ENCODE measurements at regions not wholly inside any gene's neighbourhood (a gene's known extent, or its start where the extent isn't known, plus 50 kb on each side); places are given as distances from the start of the nearest gene placed in this dataset.
"Not testable (repeated sequence)": the region's sequence is repeated elsewhere in the genome, so short reads cannot be mapped to it uniquely, and the experiment has no call there.

DNA sequence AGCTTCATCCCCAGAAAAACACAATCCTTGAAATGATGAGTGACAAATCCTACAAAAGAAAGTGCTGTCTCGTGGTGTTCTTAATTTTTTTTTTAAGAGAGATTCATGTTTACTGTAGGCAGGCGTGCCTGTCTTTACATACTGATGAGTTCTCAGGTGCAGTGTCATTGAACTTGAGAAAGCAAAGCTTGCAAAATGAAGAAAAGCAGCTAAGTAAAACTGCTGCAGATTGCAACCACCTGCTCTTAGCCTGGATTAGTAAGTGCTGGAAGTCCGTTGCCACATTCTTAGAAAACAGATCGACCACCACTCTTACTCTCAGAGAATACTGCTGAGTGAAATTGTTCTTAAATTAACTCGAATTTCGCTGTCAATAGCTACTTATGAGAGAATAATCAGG, 854.6 kb downstream of the TRIML1 start:
- POLR2A ChIA-PET: no interaction called here
- Mint-ChIP-seq H3K36me3 (ENCODE audit: low read depth) (no peaks in the 10 kb centered on the region), H3K4me1 (no peaks in the 10 kb centered on the region)

DNA sequence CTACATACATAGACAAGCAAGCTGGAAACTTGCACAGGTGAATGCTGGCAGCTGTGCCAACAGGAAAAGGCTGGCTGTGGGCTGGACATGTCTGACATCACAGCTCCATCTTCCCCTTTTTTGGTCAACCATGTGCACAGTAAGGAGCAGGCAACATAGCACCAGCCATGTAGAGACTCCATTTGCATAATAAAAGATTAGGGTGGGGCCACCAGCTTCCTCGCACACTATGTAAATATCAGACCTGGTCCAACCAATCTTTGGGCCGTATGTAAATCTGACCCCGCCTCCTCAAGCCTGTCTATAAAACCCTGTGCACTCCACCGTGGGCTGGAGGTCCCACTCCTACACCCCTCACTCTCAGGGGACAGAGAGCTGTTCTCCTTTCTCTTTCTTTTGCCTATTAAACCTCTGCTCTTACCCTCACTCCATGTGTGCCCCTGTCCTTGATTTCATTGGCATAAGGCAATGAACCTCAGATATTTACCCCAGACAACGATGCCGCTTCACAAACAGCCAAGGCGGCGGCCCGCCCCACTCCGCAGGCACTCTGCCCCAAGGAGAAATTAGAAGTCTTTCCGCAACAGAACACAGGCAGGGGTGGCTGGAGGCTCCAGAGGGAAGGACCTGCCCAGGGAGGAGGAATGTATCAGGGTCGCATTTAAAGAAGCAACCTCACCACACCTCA, 862.2 kb downstream of the TRIML1 start:
- Mint-ChIP-seq H3K9me3 (peaks cover 34% of the 10 kb centered on the region), H3K4me3 (no peak overlapping the region), H3K27me3 (no peaks in the 10 kb centered on the region), H3K36me3 (ENCODE audit: low read depth) (no peaks in the 10 kb centered on the region), H3K27ac (no peak overlapping the region), H3K4me1 (no peaks in the 10 kb centered on the region)
- POLR2A ChIA-PET: no interaction called here
- no peak for DNase-seq
- CTCF ChIA-PET: no interaction called here

More for the DNA sequence above, 854.6 kb downstream of the TRIML1 start:
- H3K9me3 Mint-ChIP-seq: peaks cover 8% of the 10 kb centered on the region
- no peak overlapping the region for H3K27ac Mint-ChIP-seq
- CTCF ChIA-PET: no interaction called here
- no peak for DNase-seq
- H3K4me3 Mint-ChIP-seq: no peak overlapping the region
- no peaks in the 10 kb centered on the region for H3K27me3 Mint-ChIP-seq

DNA sequence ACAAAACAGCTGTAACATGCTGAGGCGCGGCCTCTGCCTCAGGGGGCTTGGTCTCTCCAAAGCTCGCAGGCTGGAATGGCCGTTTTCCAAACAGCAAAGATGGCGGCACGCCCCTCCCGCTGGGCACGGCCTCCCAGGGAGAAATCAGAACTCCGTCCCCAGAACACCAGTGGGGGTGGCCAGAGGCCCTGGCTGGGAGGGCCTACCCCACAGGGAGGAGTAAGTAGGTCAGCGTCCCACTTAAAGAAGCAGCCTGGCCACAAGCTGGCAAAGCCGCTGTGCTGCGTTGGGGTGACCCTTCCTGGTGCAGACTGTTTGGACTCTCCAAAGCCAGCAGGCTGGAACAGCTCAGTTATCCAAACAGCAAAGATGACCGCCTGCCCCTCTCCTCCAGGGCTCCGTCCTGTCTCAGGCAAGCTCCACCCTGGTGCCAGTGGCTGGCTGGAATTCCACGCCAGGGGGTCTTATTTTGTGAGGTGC, 862.8 kb downstream of the TRIML1 start:
- Mint-ChIP-seq H3K9me3 (peaks cover 34% of the 10 kb centered on the region), H3K36me3 (ENCODE audit: low read depth) (no peaks in the 10 kb centered on the region), H3K4me3 (no peak overlapping the region), H3K4me1 (no peaks in the 10 kb centered on the region), H3K27me3 (no peaks in the 10 kb centered on the region), H3K27ac (no peak overlapping the region)
- DNase-seq: no peak
- ChIA-PET POLR2A (no interaction called here), CTCF (no interaction called here)

DNA sequence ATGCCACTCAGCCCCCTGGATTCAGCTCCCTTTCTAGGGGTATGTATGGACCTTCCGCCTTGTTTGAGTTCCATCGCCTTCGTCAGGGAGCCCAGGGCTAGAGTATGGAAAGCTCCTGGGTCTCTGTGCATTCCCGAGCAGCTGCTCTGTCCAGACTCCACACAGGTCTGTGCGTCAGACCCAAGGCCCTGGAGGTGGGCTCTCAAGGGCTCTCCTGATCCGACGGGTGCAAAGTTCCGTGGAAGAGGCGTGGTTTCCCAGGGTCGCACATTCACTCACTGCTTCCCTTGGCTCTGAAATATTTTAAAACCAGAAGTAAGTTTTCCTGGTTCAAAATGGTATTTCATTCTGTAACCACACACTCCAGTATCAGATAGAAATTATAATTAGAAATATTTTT, 863.2 kb downstream of the TRIML1 start:
- Mint-ChIP-seq H3K27me3 (no peaks in the 10 kb centered on the region), H3K4me3 (no peak overlapping the region), H3K4me1 (no peaks in the 10 kb centered on the region), H3K27ac (no peak overlapping the region), H3K9me3 (peaks cover 34% of the 10 kb centered on the region), H3K36me3 (ENCODE audit: low read depth) (no peaks in the 10 kb centered on the region)
- no peak for DNase-seq
- CTCF ChIA-PET: no interaction called here
- POLR2A ChIA-PET: no interaction called here

DNA sequence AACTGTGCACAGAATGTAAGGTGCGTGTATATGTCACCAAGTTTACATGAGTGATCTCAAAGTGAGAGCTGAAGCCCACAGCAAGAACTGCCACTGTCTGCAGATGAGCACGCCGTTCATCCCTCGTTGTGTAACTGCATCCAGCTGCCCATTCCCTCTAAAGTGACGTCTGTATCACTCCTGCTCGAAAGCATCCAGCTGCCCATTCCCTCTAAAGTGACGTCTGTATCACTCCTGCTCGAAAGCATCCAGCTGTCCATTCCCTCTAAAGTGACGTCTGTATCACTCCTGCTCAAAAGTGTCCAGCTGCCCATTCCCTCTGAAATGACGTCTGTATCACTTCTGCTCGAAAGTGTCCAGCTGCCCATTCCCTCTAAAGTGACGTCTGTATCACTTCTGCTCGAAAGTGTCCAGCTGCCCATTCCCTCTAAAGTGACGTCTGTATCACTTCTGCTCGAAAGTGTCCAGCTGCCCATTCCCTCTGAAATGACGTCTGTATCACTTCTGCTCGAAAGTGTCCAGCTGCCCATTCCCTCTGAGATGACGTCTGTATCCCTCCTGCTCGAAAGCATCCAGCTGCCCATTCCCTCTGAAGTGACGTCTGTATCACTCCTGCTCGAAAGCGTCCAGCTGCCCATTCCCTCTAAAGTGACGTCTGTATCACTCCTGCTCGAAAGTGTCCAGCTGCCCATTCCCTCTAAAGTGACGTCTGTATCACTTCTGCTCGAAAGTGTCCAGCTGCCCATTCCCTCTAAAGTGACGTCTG, 871.4 kb downstream of the TRIML1 start:
- H3K4me1 Mint-ChIP-seq; H3K4me3 Mint-ChIP-seq; DNase-seq; H3K36me3 Mint-ChIP-seq (ENCODE audit: low read depth); POLR2A ChIA-PET; CTCF ChIA-PET; H3K27me3 Mint-ChIP-seq; H3K27ac Mint-ChIP-seq: not testable (repeated sequence)
- H3K9me3 Mint-ChIP-seq: peaks cover 13% of the 10 kb centered on the region

DNA sequence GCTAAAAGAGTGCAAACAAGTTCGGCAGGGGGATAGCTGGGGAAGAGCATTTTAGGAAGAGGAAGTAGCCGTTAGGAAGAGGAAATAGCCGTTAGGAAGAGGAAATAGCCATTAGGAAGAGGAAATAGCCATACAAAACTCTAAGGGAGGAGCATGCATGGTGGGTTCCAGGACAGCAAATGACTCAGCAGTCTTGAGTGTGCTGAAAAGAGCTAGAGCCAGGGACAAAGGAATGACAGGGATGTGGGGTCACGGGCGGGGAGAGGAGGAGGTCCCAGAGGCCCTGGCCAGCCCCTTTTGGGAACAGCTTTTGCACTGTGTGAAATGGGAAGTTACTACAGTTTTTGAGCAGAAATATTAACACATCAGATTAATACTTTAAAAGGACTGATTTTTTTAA, 882.6 kb downstream of the TRIML1 start:
- POLR2A ChIA-PET: no interaction called here
- Mint-ChIP-seq H3K4me1 (no peaks in the 10 kb centered on the region), H3K4me3 (no peak overlapping the region), H3K9me3 (peaks cover 10% of the 10 kb centered on the region), H3K27ac (no peak overlapping the region), H3K36me3 (ENCODE audit: low read depth) (no peaks in the 10 kb centered on the region), H3K27me3 (no peaks in the 10 kb centered on the region)
- DNase-seq: no peak
- CTCF ChIA-PET: no interaction called here

DNA sequence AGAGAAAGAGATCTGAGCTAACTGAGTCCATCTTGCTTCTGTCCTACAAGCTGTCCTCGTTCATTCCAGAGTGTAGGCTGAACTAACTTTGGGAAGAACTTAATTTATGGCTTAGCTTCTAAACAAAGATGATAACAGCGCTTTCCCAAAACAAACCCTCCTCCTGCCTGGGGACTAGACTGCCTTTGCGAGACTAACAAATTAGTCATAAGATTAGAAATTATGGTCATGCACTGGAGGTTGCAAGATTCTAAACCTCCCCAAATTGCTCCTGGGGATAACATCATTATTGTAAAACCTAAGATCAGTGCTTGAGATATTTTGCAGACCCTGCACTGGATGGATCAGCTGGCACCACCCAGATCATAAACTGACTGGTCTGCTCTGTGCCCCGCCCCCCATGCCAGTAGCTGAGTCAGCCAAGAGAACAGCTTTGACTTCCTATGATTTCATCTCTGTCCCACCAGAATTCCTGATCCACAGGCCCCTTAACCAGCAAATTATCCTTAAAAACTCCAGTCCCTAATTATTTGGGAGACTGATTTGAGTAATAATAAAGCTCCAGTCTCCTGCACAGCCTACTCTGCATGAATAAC, 883.3 kb downstream of the TRIML1 start:
- peaks cover 10% of the 10 kb centered on the region for H3K9me3 Mint-ChIP-seq
- H3K36me3 Mint-ChIP-seq (ENCODE audit: low read depth): no peaks in the 10 kb centered on the region
- H3K27ac Mint-ChIP-seq: no peak overlapping the region
- H3K4me3 Mint-ChIP-seq: no peak overlapping the region
- no peaks in the 10 kb centered on the region for H3K4me1 Mint-ChIP-seq
- DNase-seq: no peak
- POLR2A ChIA-PET: no interaction called here
- no peaks in the 10 kb centered on the region for H3K27me3 Mint-ChIP-seq
- CTCF ChIA-PET: interaction anchor here (0.6 kb wide), 1 partner anchor 59 kb away, joined by 3 read pairs; no protein-coding TSS in a partner anchor

DNA sequence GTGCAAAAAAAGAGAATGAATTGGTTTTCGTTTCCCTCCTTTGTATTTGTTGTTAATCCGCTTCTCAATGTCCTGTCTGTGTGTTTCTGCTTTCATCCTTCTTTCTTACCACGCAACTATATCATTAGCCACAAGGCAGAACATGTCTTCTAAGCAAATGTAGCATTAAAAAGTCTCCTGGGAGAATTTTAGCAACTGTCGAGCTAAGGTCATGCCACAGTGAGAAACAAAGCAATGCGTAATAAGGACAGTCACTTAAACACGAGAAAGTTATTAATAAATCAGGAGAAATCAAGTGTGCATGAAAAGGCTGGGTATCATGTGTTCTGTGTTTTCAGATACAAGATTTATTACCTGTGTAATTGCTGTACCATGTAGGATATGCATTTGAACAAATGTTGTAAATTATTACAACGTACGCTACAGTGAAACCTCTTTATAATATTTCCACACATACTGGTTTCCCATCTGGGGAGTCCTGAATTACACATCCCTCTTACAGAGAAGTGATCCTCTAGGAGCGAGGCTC, 890.8 kb downstream of the TRIML1 start:
- DNase-seq: no peak
- no peak overlapping the region for H3K27ac Mint-ChIP-seq
- no peaks in the 10 kb centered on the region for H3K4me1 Mint-ChIP-seq
- peaks cover 3% of the 10 kb centered on the region for H3K9me3 Mint-ChIP-seq
- H3K4me3 Mint-ChIP-seq: no peak overlapping the region
- no peaks in the 10 kb centered on the region for H3K36me3 Mint-ChIP-seq (ENCODE audit: low read depth)
- no peaks in the 10 kb centered on the region for H3K27me3 Mint-ChIP-seq
- CTCF ChIA-PET: no interaction called here
- POLR2A ChIA-PET: no interaction called here

DNA sequence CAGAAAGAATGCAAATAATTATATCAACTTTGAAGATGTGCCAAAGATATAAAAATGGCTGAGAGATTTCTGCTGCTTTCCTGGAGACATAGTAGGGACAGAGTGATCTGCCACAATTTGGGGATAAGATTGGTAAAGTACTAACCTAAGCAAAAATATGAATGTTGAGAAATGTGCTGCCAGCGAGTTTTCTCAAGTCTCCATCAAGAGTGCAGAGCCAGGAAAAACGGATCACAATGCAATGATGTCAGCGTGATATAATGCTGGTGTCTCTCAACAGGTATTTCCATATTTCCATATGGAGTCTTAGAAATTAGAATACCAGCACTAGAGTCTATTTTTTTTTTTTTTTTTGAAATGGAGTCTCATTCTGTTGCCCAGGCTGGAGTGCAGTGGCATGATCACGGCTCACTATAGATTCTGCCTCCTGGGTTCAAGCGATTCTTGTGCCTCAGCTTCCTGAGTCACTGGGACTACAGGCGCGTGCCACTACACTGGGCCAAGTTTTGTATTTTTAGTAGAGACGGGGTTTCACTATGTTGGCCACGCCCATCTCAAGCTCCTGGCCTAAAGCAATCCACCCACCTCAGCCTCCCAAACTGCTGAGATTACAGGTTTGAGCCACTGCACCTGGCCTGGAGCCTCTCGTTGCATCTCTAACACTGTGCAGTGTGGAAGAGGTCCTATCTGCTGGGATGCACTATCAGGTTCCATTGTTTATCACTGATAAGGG, 893.5 kb downstream of the TRIML1 start:
- H3K27ac Mint-ChIP-seq: no peak overlapping the region
- no peak for DNase-seq
- POLR2A ChIA-PET: no interaction called here
- no peak overlapping the region for H3K4me3 Mint-ChIP-seq
- no peaks in the 10 kb centered on the region for H3K36me3 Mint-ChIP-seq (ENCODE audit: low read depth)
- H3K9me3 Mint-ChIP-seq: peaks cover 5% of the 10 kb centered on the region
- H3K4me1 Mint-ChIP-seq: no peaks in the 10 kb centered on the region
- H3K27me3 Mint-ChIP-seq: no peaks in the 10 kb centered on the region
- CTCF ChIA-PET: no interaction called here

DNA sequence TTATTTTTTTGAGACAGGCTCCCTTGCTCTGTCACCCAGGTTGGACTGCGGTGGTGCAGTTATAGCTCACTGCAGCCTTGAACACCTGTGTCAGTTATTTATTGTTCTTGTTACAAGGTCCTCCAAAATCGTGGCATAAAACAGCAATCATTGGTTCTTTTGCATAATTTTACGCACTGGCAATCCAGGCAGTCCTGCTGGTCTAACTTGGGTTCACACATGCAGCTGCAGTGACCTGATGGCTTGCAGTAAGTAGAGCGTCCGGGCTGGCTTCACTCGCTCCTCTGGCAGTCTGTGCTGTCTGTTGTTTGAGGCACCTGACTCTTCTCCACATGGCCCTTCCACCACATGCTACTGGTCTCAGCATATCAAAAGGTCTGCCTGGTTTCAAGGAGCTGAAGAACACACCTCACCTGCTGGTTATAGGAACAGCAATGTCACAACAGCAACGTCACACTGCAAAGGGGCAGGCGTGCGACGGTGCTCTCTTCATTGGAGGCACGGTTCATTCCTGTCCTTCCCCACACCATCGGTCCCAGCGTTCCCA, 894.6 kb downstream of the TRIML1 start:
- no peak for DNase-seq
- ChIA-PET POLR2A (no interaction called here), CTCF (no interaction called here)
- Mint-ChIP-seq H3K36me3 (ENCODE audit: low read depth) (no peaks in the 10 kb centered on the region), H3K9me3 (peaks cover 7% of the 10 kb centered on the region), H3K27me3 (no peaks in the 10 kb centered on the region), H3K4me3 (no peak overlapping the region), H3K4me1 (no peaks in the 10 kb centered on the region), H3K27ac (no peak overlapping the region)

DNA sequence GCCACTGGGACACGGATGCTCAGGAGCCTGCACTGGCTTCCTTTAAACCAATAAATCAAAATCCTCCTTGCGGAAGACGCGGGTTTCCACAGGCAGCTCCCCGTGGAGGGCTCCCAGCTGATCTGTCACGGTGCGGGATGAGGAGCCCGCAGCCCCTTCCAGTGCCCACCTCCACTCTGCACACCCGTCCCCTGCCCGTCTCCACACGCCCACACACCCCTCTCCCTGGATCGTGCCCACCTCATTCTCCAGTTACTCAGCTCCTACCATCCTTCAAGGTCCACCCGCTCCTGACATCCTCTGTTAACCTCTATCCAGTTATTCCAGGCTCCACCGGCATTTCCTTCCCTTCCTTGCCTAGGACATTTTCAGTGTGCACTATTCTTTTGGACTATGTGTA, 895.9 kb downstream of the TRIML1 start:
- H3K36me3 Mint-ChIP-seq (ENCODE audit: low read depth): no peaks in the 10 kb centered on the region

DNA sequence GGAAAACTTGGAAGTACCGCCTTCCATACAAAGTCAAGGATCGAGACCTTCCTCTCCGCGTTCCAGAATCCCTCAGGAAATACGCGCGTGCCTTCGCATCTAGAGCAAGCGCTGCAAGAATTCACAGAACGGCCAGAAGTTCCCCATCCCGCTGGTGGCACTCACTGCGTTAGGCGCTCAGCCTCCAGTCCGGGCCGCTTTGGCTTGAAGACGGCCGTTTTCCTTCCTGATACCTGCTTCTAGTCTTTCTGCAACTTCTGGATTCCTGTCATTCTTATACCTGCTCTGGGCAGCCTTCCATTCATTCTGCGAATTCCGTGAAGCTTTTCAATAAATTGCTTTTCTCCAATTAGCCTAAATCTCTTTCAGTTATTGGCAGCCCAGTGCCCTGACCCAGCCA, 896.4 kb downstream of the TRIML1 start:
- CTCF ChIA-PET: no interaction called here
- H3K4me3 Mint-ChIP-seq: no peak overlapping the region

More for the DNA sequence above, 895.9 kb downstream of the TRIML1 start:
- ChIA-PET CTCF (no interaction called here), POLR2A (no interaction called here)
- H3K4me3 Mint-ChIP-seq: no peak overlapping the region
- no peak overlapping the region for H3K27ac Mint-ChIP-seq
- no peaks in the 10 kb centered on the region for H3K27me3 Mint-ChIP-seq
- DNase-seq: no peak
- H3K9me3 Mint-ChIP-seq: peaks cover 7% of the 10 kb centered on the region
- no peaks in the 10 kb centered on the region for H3K4me1 Mint-ChIP-seq

DNA sequence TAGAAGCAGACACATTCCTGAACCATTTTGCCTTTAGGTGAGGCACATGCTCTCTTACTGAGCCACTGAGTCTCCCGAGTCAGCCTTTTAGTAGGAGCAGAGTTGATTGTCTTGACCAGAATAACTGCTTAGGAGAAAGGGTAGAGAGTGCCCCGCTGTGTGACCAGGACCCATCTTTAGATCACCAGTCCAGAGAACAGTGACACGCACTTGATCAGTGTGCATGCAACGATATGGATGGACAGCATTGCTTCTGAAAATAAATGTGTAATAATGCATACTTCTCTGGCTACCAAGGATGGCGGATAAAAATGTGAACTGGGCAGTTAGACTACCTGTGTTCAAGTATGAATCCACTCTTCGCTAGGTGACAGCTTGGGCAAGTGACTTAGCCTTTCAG, 897.7 kb downstream of the TRIML1 start:
- Mint-ChIP-seq H3K36me3 (ENCODE audit: low read depth) (no peaks in the 10 kb centered on the region), H3K4me3 (no peak overlapping the region), H3K4me1 (no peaks in the 10 kb centered on the region), H3K27ac (no peak overlapping the region), H3K27me3 (no peaks in the 10 kb centered on the region), H3K9me3 (peaks cover 7% of the 10 kb centered on the region)
- POLR2A ChIA-PET: no interaction called here
- DNase-seq: no peak
- CTCF ChIA-PET: no interaction called here

More for the DNA sequence above, 896.4 kb downstream of the TRIML1 start:
- no peak for DNase-seq
- no peaks in the 10 kb centered on the region for H3K36me3 Mint-ChIP-seq (ENCODE audit: low read depth)
- POLR2A ChIA-PET: no interaction called here
- H3K27me3 Mint-ChIP-seq: no peaks in the 10 kb centered on the region
- peaks cover 7% of the 10 kb centered on the region for H3K9me3 Mint-ChIP-seq
- no peak overlapping the region for H3K27ac Mint-ChIP-seq
- H3K4me1 Mint-ChIP-seq: no peaks in the 10 kb centered on the region

All from activated CD4-positive, alpha-beta memory T cell treated with anti-CD3 and anti-CD28 coated beads, Interleukin-2, amount 10 ng/mL, durations not matched to agents 7 days and 5 days (primary cell).